H9 (cell line): ENCODE measurements at regions not wholly inside any gene's neighbourhood (a gene's known extent, or its start where the extent isn't known, plus 50 kb on each side); places are given as distances from the start of the nearest gene placed in this dataset.

Source experiments
- DNase-seq: peaks from one replicate; pipeline ENCODE4 v3.0.0-alpha.2; 2017
- H2AFZ ChIP-seq: one replicate; pipeline ENCODE4 v1.6.1; 2013; ENCODE audit warnings: mild to moderate bottlenecking, low read length, control low read depth, moderate library complexity
- H2AK5ac ChIP-seq: 2 replicates; pipeline ENCODE4 v1.6.1; 2013; ENCODE audit warnings: low read length, control low read depth, mixed read lengths; ENCODE audit not compliant: insufficient read length
- H2BK120ac ChIP-seq: one replicate; pipeline ENCODE4 v1.6.1; 2013; ENCODE audit warnings: low read depth, mild to moderate bottlenecking, low read length, control low read depth, inconsistent platforms; ENCODE audit not compliant: poor library complexity, severe bottlenecking
- H2BK12ac ChIP-seq: 2 replicates; pipeline ENCODE4 v1.6.1; 2013; ENCODE audit warnings: low read length, control low read depth, mixed read lengths, low read depth; ENCODE audit not compliant: insufficient read length
- H2BK15ac ChIP-seq: 2 replicates; pipeline ENCODE4 v1.6.1; 2013; ENCODE audit warnings: low read depth, low read length, control low read depth
- H2BK20ac ChIP-seq: one replicate; pipeline ENCODE4 v1.6.1; 2013; ENCODE audit warnings: low read depth, mild to moderate bottlenecking, low read length, control low read depth, inconsistent platforms; ENCODE audit not compliant: poor library complexity, severe bottlenecking
- H2BK5ac ChIP-seq: 2 replicates; pipeline ENCODE4 v1.6.1; 2013; ENCODE audit warnings: low read length, control low read depth, mixed read lengths; ENCODE audit not compliant: insufficient read length
- H3K14ac ChIP-seq: 2 replicates; pipeline ENCODE4 v1.6.1; 2013; ENCODE audit warnings: low read length, control low read depth; ENCODE audit not compliant: insufficient read depth
- H3K18ac ChIP-seq: 2 replicates; pipeline ENCODE4 v1.6.1; 2013; ENCODE audit warnings: low read depth, mild to moderate bottlenecking, mixed read lengths, low read length, control low read depth; ENCODE audit not compliant: insufficient read length
- H3K23ac ChIP-seq: 2 replicates; pipeline ENCODE4 v1.6.1; 2013; ENCODE audit warnings: low read length, control low read depth, mixed read lengths, low read depth; ENCODE audit not compliant: insufficient read length
- H3K23me2 ChIP-seq: 2 replicates; pipeline ENCODE4 v1.6.1; 2013; ENCODE audit warnings: low read depth, mild to moderate bottlenecking, mixed read lengths, low read length, control low read depth; ENCODE audit not compliant: insufficient read length, poor library complexity, severe bottlenecking
- H3K27ac ChIP-seq: 2 replicates; pipeline ENCODE4 v1.5.1; 2013; ENCODE audit warnings: low read length, control low read depth, mixed read lengths, low read depth; ENCODE audit not compliant: insufficient read length
- H3K27me3 ChIP-seq: 2 replicates; pipeline ENCODE4 v1.6.1; 2013; ENCODE audit warnings: low read length, control low read depth, inconsistent platforms; ENCODE audit not compliant: insufficient read depth
- H3K4ac ChIP-seq: 2 replicates; pipeline ENCODE4 v1.6.1; 2013; ENCODE audit warnings: low read depth, mild to moderate bottlenecking, control low read depth, inconsistent platforms, low read length, moderate library complexity
- H3K4me1 ChIP-seq: 2 replicates; pipeline ENCODE4 v1.6.1; 2013; ENCODE audit warnings: low read length, control low read depth, inconsistent platforms; ENCODE audit not compliant: insufficient read depth
- H3K4me2 ChIP-seq: 2 replicates; pipeline ENCODE4 v1.6.1; 2013; ENCODE audit warnings: low read length, control low read depth, mixed read lengths; ENCODE audit not compliant: insufficient read length, insufficient read depth
- H3K56ac ChIP-seq: 2 replicates; pipeline ENCODE4 v1.6.1; 2013; ENCODE audit warnings: low read depth, mild to moderate bottlenecking, mixed read lengths, low read length, control low read depth; ENCODE audit not compliant: insufficient read length
- H3K79me1 ChIP-seq: 2 replicates; pipeline ENCODE4 v1.6.1; 2013; ENCODE audit warnings: low read depth, mild to moderate bottlenecking, moderate library complexity, low read length, control low read depth, inconsistent platforms; ENCODE audit not compliant: insufficient read depth, poor library complexity, severe bottlenecking
- H3K79me2 ChIP-seq: 2 replicates; pipeline ENCODE4 v1.6.1; 2013; ENCODE audit warnings: low read length, control low read depth, inconsistent platforms; ENCODE audit not compliant: insufficient read depth
- H3K9ac ChIP-seq: 2 replicates; pipeline ENCODE4 v1.6.1; 2013; ENCODE audit warnings: low read length, control low read depth, mixed read lengths; ENCODE audit not compliant: insufficient read length; ENCODE audit errors: extremely low read depth
- H3K9me3 ChIP-seq: one replicate; pipeline ENCODE4 v1.6.1; 2013; ENCODE audit warnings: low read depth, low read length, inconsistent platforms; ENCODE audit not compliant: control insufficient read depth
- H3T11ph ChIP-seq: one replicate; pipeline ENCODE4 v1.6.1; 2013; ENCODE audit warnings: mild to moderate bottlenecking, low read length, control low read depth, inconsistent platforms
- H4K20me1 ChIP-seq: one replicate; pipeline ENCODE4 v1.6.1; 2013; ENCODE audit not compliant: control insufficient read depth, insufficient read length, insufficient read depth
- H4K5ac ChIP-seq: 2 replicates; pipeline ENCODE4 v1.6.1; 2013; ENCODE audit warnings: low read depth, mild to moderate bottlenecking, mixed read lengths, low read length, control low read depth; ENCODE audit not compliant: insufficient read length
- H4K8ac ChIP-seq: replicated peaks from 2 replicates; pipeline ENCODE4 v1.6.1; 2013; ENCODE audit warnings: low read length, control low read depth, mixed read lengths, low read depth; ENCODE audit not compliant: insufficient read length
- H4K91ac ChIP-seq: 2 replicates; pipeline ENCODE4 v1.6.1; 2013; ENCODE audit warnings: low read depth, mild to moderate bottlenecking, moderate library complexity, mixed read lengths, low read length, control low read depth; ENCODE audit not compliant: insufficient read length
- H3K27ac Mint-ChIP-seq, 3 experiments: 2 replicates in 2 of 3; 3 replicates in 1 of 3; pipeline ENCODE4 v1.8.0; 2020 to 2021; ENCODE audit warnings: mixed read lengths in 3 of 3, mild to moderate bottlenecking in 1 of 3, moderate library complexity in 1 of 3
- H3K27me3 Mint-ChIP-seq: 2 replicates; pipeline ENCODE4 v1.8.0; 2021; ENCODE audit warnings: low read depth, mild to moderate bottlenecking, moderate library complexity, mixed read lengths
- H3K36me3 Mint-ChIP-seq, 3 experiments: 2 replicates in 2 of 3; 3 replicates in 1 of 3; pipeline ENCODE4 v1.8.0; 2020 to 2021; ENCODE audit warnings: low read depth in 3 of 3, mixed read lengths in 3 of 3; ENCODE audit not compliant: insufficient read depth in 1 of 3
- H3K4me1 Mint-ChIP-seq, 2 experiments: 2 replicates each; pipeline ENCODE4 v1.8.0; 2020; ENCODE audit warnings: mixed read lengths in 2 of 2
- H3K4me3 Mint-ChIP-seq, 2 experiments: 2 replicates in 1 of 2; 3 replicates in 1 of 2; pipeline ENCODE4 v1.8.0; 2020 to 2021; ENCODE audit warnings: mild to moderate bottlenecking in 2 of 2, mixed read lengths in 2 of 2, moderate library complexity in 1 of 2
- H3K9me3 Mint-ChIP-seq, 2 experiments: 2 replicates in 1 of 2; 3 replicates in 1 of 2; pipeline ENCODE4 v1.8.0; 2020; ENCODE audit warnings: mild to moderate bottlenecking in 2 of 2, mixed read lengths in 2 of 2, moderate library complexity in 1 of 2
- CTCF ChIP-seq: fragments of 200-600 bp; sonication (generic); conservative IDR thresholded peaks from 3 replicates; pipeline ENCODE4 v1.8.0; 2021; ENCODE audit warnings: antibody characterized with exemption, mild to moderate bottlenecking
- WGBS: extraction: QIAGEN DNeasy Blood & Tissue Kit; methylation state at CpG from one replicate; pipeline ENCODE4 v1.1.7; 2013; ENCODE audit warnings: missing lambda C conversion rate, low lambda C conversion rate, mixed read lengths; ENCODE audit not compliant: insufficient read length; ENCODE audit errors: extremely low coverage; 5-methylcytosine and 5-hydroxymethylcytosine counted together

GRCh38 chr4:156237231-156237630 is 283.6 kb upstream of the CTSO start:
- H2AK5ac ChIP-seq: no peak overlapping the region
- H3K23me2 ChIP-seq: no peaks in the 10 kb centered on the region
- peaks cover 7% of the 10 kb centered on the region in 2 experiments; a peak in 3 of 4 replicates for H3K4me1 Mint-ChIP-seq
- H3K27ac ChIP-seq: no peak overlapping the region
- no peak overlapping the region for H2BK5ac ChIP-seq
- no CpG with 5 or more reads among the region's 11 CpGs for WGBS
- no peak overlapping the region for H3K14ac ChIP-seq
- no peak overlapping the region for H2BK12ac ChIP-seq
- no peak for DNase-seq
- no peaks in the 10 kb centered on the region for H3K27me3 ChIP-seq
- no peaks in the 10 kb centered on the region for H3K79me2 ChIP-seq
- H3K79me1 ChIP-seq: no peaks in the 10 kb centered on the region
- H4K8ac ChIP-seq: no peak overlapping the region
- H3K9me3 Mint-ChIP-seq: no peaks in the 10 kb centered on the region
- H3K4ac ChIP-seq: no peak overlapping the region
- TF ChIP-seq CTCF: no peak
- H4K91ac ChIP-seq: no peak overlapping the region
- H2AFZ ChIP-seq: no peak overlapping the region
- H3K27me3 Mint-ChIP-seq: no peaks in the 10 kb centered on the region
- H3K4me2 ChIP-seq: no peak overlapping the region
- no peak overlapping the region for H3K9ac ChIP-seq
- no peak overlapping the region for H4K5ac ChIP-seq
- H2BK15ac ChIP-seq: no peak overlapping the region
- no peaks in the 10 kb centered on the region for H3K9me3 ChIP-seq
- H3K36me3 Mint-ChIP-seq: no peaks in the 10 kb centered on the region
- no peak overlapping the region for H3K4me3 Mint-ChIP-seq
- H3T11ph ChIP-seq: no peak overlapping the region
- H3K27ac Mint-ChIP-seq: no peak overlapping the region
- no peaks in the 10 kb centered on the region; the same call in 1 of the 2 replicates for H3K4me1 ChIP-seq
- no peak overlapping the region for H2BK120ac ChIP-seq
- no peak overlapping the region for H3K56ac ChIP-seq
- no peak overlapping the region for H3K18ac ChIP-seq
- no peaks in the 10 kb centered on the region for H4K20me1 ChIP-seq
- H2BK20ac ChIP-seq: no peak overlapping the region
- H3K23ac ChIP-seq: no peak overlapping the region
